Fibroblast of lung (primary cell): ENCODE measurements at regions not wholly inside any gene's neighbourhood (a gene's known extent, or its start where the extent isn't known, plus 50 kb on each side); places are given as distances from the start of the nearest gene placed in this dataset.

ENCODE experiments used
- CTCF ChIP-seq, 2 donors: IDR thresholded peaks in 1 of 2; conservative IDR thresholded peaks in 1 of 2; 1 replicate in 1 of 2; 2 replicates in 1 of 2; pipeline ENCODE4 v1.5.1; 2011 to 2012; ENCODE audit warnings: low read length in 2 of 2, control low read depth in 1 of 2, inconsistent platforms in 1 of 2, low read depth in 1 of 2, mild to moderate bottlenecking in 1 of 2
- EZH2 ChIP-seq: IDR thresholded peaks from 2 replicates; pipeline ENCODE4 v1.5.1; 2012; ENCODE audit warnings: low read length, control low read depth, mild to moderate bottlenecking; ENCODE audit errors: missing control alignments

- no peak for TF ChIP-seq CTCF (conservative IDR thresholded peaks at IDR 0.05 in 1 of 2, IDR thresholded peaks at IDR 0.05 in 1 of 2; ENCODE audit: low read depth in 1 of 2, low read length in 2 of 2)
- TF ChIP-seq EZH2 = no peak
Measured at GRCh38 chr13:83220241-83220640, 662.0 kb downstream of the SLITRK1 start.
